ENCODE measurements at regions not wholly inside any gene's neighbourhood (a gene's known extent, or its start where the extent isn't known, plus 50 kb on each side); places are given as distances from the start of the nearest gene placed in this dataset.

DNA sequence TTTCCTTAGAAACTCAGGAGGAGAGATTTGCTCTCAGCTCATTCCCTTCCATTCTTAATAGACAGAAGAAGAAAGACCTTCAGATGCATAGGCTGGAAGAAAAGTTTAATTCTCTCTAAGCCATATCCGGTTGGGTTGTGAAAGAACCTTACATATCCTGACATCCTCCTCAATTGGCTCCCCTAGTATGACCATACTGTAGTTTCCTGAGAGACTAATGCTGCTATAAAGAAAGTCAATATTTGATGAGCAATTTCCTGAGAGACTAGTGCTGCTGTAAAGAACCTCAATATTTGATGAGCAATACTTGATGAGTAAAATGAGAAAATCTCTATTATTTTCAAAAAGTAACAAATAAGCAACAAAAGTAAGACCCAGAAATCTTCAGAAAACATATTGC is 888.5 kb upstream of the SORCS1 start:
- no peaks in the 10 kb centered on the region for H3F3A ChIP-seq (ENCODE audit: low read depth)
- no peak overlapping the region for H2AFZ ChIP-seq (ENCODE audit: low read length)
- H3K79me2 ChIP-seq (ENCODE audit: insufficient read depth, low read length), result no peaks in the 10 kb centered on the region
- no peaks in the 10 kb centered on the region for H3K4me1 ChIP-seq (ENCODE audit: insufficient read depth, low read length, poor library complexity, severe bottlenecking)
- H3K9me2 ChIP-seq (replicated peaks; ENCODE audit: low read depth, low read length), result no peaks in the 10 kb centered on the region
- H3K4me2 ChIP-seq (ENCODE audit: low read depth, low read length, poor library complexity, severe bottlenecking), result no peak overlapping the region
- H3K36me3 ChIP-seq (ENCODE audit: insufficient read depth, low read length), result no peaks in the 10 kb centered on the region
- no peaks in the 10 kb centered on the region for H4K20me1 ChIP-seq (ENCODE audit: insufficient read depth, low read length, poor library complexity, severe bottlenecking)
- H3K4me3 ChIP-seq (ENCODE audit: low read length, poor library complexity, severe bottlenecking), result no peak overlapping the region
- TF ChIP-seq EZH2phosphoT487 (IDR thresholded peaks at IDR 0.05; ENCODE audit: borderline replicate concordance), result no peak
- TF ChIP-seq, protein P1, sequence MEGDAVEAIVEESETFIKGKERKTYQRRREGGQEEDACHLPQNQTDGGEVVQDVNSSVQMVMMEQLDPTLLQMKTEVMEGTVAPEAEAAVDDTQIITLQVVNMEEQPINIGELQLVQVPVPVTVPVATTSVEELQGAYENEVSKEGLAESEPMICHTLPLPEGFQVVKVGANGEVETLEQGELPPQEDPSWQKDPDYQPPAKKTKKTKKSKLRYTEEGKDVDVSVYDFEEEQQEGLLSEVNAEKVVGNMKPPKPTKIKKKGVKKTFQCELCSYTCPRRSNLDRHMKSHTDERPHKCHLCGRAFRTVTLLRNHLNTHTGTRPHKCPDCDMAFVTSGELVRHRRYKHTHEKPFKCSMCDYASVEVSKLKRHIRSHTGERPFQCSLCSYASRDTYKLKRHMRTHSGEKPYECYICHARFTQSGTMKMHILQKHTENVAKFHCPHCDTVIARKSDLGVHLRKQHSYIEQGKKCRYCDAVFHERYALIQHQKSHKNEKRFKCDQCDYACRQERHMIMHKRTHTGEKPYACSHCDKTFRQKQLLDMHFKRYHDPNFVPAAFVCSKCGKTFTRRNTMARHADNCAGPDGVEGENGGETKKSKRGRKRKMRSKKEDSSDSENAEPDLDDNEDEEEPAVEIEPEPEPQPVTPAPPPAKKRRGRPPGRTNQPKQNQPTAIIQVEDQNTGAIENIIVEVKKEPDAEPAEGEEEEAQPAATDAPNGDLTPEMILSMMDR (conservative IDR thresholded peaks at IDR 0.05; ENCODE audit: low read length), result no peak
- H3K9ac ChIP-seq (ENCODE audit: low read depth, low read length, poor library complexity, severe bottlenecking), result no peak overlapping the region
- H3K9me3 ChIP-seq (ENCODE audit: insufficient read depth, low read depth, low read length), result no peaks in the 10 kb centered on the region
- no peaks in the 10 kb centered on the region for H3K27me3 ChIP-seq (ENCODE audit: insufficient read depth, low read length, poor library complexity, severe bottlenecking)

GRCh38 chr10:108051218-108051617 is 886.7 kb upstream of the SORCS1 start:
- Histone ChIP-seq H3K4me2 (ENCODE audit: low read depth, low read length, poor library complexity, severe bottlenecking) (no peak overlapping the region), H3K4me3 (ENCODE audit: low read length, poor library complexity, severe bottlenecking) (no peak overlapping the region), H3K4me1 (ENCODE audit: insufficient read depth, low read length, poor library complexity, severe bottlenecking) (no peaks in the 10 kb centered on the region), H3K79me2 (ENCODE audit: insufficient read depth, low read length) (no peaks in the 10 kb centered on the region), H3K9ac (ENCODE audit: low read depth, low read length, poor library complexity, severe bottlenecking) (no peak overlapping the region), H2AFZ (ENCODE audit: low read length) (no peak overlapping the region), H3K36me3 (ENCODE audit: insufficient read depth, low read length) (no peaks in the 10 kb centered on the region), H3F3A (ENCODE audit: low read depth) (no peaks in the 10 kb centered on the region), H4K20me1 (ENCODE audit: insufficient read depth, low read length, poor library complexity, severe bottlenecking) (no peaks in the 10 kb centered on the region), H3K9me3 (ENCODE audit: insufficient read depth, low read depth, low read length) (no peaks in the 10 kb centered on the region), H3K27me3 (ENCODE audit: insufficient read depth, low read length, poor library complexity, severe bottlenecking) (no peaks in the 10 kb centered on the region), H3K9me2 (replicated peaks; ENCODE audit: low read depth, low read length) (no peaks in the 10 kb centered on the region)
- TF ChIP-seq EZH2phosphoT487 (IDR thresholded peaks at IDR 0.05; ENCODE audit: borderline replicate concordance), result no peak
- TF ChIP-seq, protein P1 (conservative IDR thresholded peaks at IDR 0.05; ENCODE audit: low read length), result no peak

DNA sequence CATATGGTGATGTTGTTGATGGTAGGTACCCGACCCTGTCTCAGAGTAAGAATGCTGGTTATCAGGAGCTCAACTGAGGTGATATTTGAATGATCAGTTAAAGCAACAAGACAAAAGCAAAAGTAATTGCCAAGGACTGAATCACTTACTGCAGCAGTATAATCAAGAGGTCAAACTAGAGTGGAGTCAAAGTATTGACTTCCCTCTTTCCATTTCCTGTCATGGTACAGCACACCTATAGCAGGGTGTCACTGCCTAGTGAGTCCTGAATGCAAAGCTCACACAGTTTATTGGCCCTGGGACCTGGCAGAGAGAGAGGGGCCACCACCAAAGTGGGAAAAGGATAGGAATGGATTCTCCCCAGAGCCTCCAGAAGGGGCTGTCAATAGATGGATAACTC is 886.1 kb upstream of the SORCS1 start:
- Histone ChIP-seq H3K9me2 (replicated peaks; ENCODE audit: low read depth, low read length) (no peaks in the 10 kb centered on the region), H4K20me1 (ENCODE audit: insufficient read depth, low read length, poor library complexity, severe bottlenecking) (no peaks in the 10 kb centered on the region), H3K27me3 (ENCODE audit: insufficient read depth, low read length, poor library complexity, severe bottlenecking) (no peaks in the 10 kb centered on the region), H3F3A (ENCODE audit: low read depth) (no peaks in the 10 kb centered on the region), H3K9ac (ENCODE audit: low read depth, low read length, poor library complexity, severe bottlenecking) (no peak overlapping the region), H3K79me2 (ENCODE audit: insufficient read depth, low read length) (no peaks in the 10 kb centered on the region), H3K9me3 (ENCODE audit: insufficient read depth, low read depth, low read length) (no peaks in the 10 kb centered on the region), H3K4me3 (ENCODE audit: low read length, poor library complexity, severe bottlenecking) (no peak overlapping the region), H3K36me3 (ENCODE audit: insufficient read depth, low read length) (no peaks in the 10 kb centered on the region), H2AFZ (ENCODE audit: low read length) (no peak overlapping the region), H3K4me2 (ENCODE audit: low read depth, low read length, poor library complexity, severe bottlenecking) (no peak overlapping the region), H3K4me1 (ENCODE audit: insufficient read depth, low read length, poor library complexity, severe bottlenecking) (no peaks in the 10 kb centered on the region)
- TF ChIP-seq, protein P1 (conservative IDR thresholded peaks at IDR 0.05; ENCODE audit: low read length), result no peak
- no peak for TF ChIP-seq EZH2phosphoT487 (IDR thresholded peaks at IDR 0.05; ENCODE audit: borderline replicate concordance)

Data from Loucy (cell line).